ENCODE measurements at regions not wholly inside any gene's neighbourhood (a gene's known extent, or its start where the extent isn't known, plus 50 kb on each side); places are given as distances from the start of the nearest gene placed in this dataset.
A peak's percentile ranks its signal among the peaks of the same experiment; 100 is the strongest.

GRCh38 chr4:57168982-57169381, 58.8 kb upstream of the IGFBP7 start:
- H3K4me3 ChIP-seq (ENCODE audit: low read depth, low read length), result no peak overlapping the region
- no peak for DNase-seq (ENCODE audit: low read depth)
- TF ChIP-seq CTCF (IDR thresholded peaks at IDR 0.05; ENCODE audit: control insufficient read depth, extremely low read depth, insufficient read depth), result no peak

GRCh38 chr4:57163530-57164459, 53.6 kb upstream of the IGFBP7 start:
- DNase-seq (ENCODE audit: low read depth), result peak; percentile 44
- TF ChIP-seq CTCF (IDR thresholded peaks at IDR 0.05; ENCODE audit: control insufficient read depth, extremely low read depth, insufficient read depth), result peak; percentile 99
- peak overlapping the region; percentile 59 for H3K4me3 ChIP-seq (ENCODE audit: low read depth, low read length)

- DNase-seq (ENCODE audit: low read depth), result no peak
- no peak overlapping the region for H3K4me3 ChIP-seq (ENCODE audit: low read depth, low read length)
- TF ChIP-seq CTCF (IDR thresholded peaks at IDR 0.05; ENCODE audit: control insufficient read depth, extremely low read depth, insufficient read depth), result no peak
Observed at GRCh38 chr4:57162499-57163019, 52.4 kb upstream of the IGFBP7 start.

Measured in LNCaP clone FGC (cell line).